Thyroid gland (tissue), 4 donors: ENCODE measurements at regions not wholly inside any gene's neighbourhood (a gene's known extent, or its start where the extent isn't known, plus 50 kb on each side); places are given as distances from the start of the nearest gene placed in this dataset.

Experiments
- DNase-seq, 2 donors: peaks; one replicate each; pipeline ENCODE4 v3.0.0-alpha.2; 2019
- H3K27ac ChIP-seq, 3 donors: fragments of 200-600 bp; sonication (generic); 1 replicate in 2 of 3; 2 replicates in 1 of 3; pipeline ENCODE4 v1.5.1; 2016 to 2019; ENCODE audit warnings: mild to moderate bottlenecking in 1 of 3, moderate library complexity in 1 of 3
- H3K27me3 ChIP-seq: fragments of 200-600 bp; sonication (generic); one replicate; pipeline ENCODE4 v1.5.1; 2019
- H3K36me3 ChIP-seq, 2 donors: fragments of 200-600 bp; sonication (generic); one replicate each; pipeline ENCODE4 v1.5.1; 2016 to 2019
- H3K4me1 ChIP-seq, 2 donors: fragments of 200-600 bp; sonication (generic); one replicate each; pipeline ENCODE4 v1.5.1; 2017 to 2019
- H3K4me3 ChIP-seq, 3 donors: fragments of 200-600 bp; sonication (generic); replicated peaks in 1 of 3; 1 replicate in 2 of 3; 2 replicates in 1 of 3; pipeline ENCODE4 v1.5.1; 2016; ENCODE audit warnings: mild to moderate bottlenecking in 1 of 3
- H3K9me3 ChIP-seq: fragments of 200-600 bp; sonication (generic); one replicate; pipeline ENCODE4 v1.5.1; 2017
- CTCF ChIP-seq, 6 experiments: fragments of 200-600 bp in 3 of 6; fragments of 450-650 bp in 3 of 6; sonication (generic) in 3 of 6; IDR thresholded peaks; one replicate each; pipeline ENCODE4 v1.5.1; 2016 to 2019; ENCODE audit warnings: antibody characterized with exemption in 6 of 6, mild to moderate bottlenecking in 2 of 6, inconsistent platforms in 1 of 6, moderate library complexity in 1 of 6
- POLR2A ChIP-seq, 2 donors: fragments of 450-650 bp; IDR thresholded peaks; one replicate each; pipeline ENCODE4 v1.6.1; 2017; ENCODE audit warnings: antibody characterized with exemption in 2 of 2, mild to moderate bottlenecking in 2 of 2, moderate library complexity in 1 of 2
- WGBS, 2 donors: methylation state at CpG; one replicate each; pipeline ENCODE4 v1.1.5; 2017; 5-methylcytosine and 5-hydroxymethylcytosine counted together
- intact Hi-C: fragments of 100-400 bp; cut with DNase I; formaldehyde crosslinking; loops from one replicate; pipeline ENCODE4 v1.15.1; 2023

- 71 to 77% methylated on average over 3 to 5 of the region's 5 CpGs for WGBS, 2 donors
- Histone ChIP-seq H3K27ac (no peak overlapping the region), H3K36me3 (no peaks in the 10 kb centered on the region), H3K9me3 (no peaks in the 10 kb centered on the region), H3K27me3 (no peaks in the 10 kb centered on the region), H3K4me3 (no peak overlapping the region), H3K4me1 (no peaks in the 10 kb centered on the region)
- TF ChIP-seq CTCF (IDR thresholded peaks at IDR 0.05) (no peak), POLR2A (IDR thresholded peaks at IDR 0.05) (no peak)
- intact Hi-C loops: no loop called here
- no peak for DNase-seq
Measured at GRCh38 chr3:127442506-127442905, 148.0 kb downstream of the TPRA1 start.

GRCh38 chr3:127441764-127442163 is 148.8 kb downstream of the TPRA1 start:
- Histone ChIP-seq H3K27me3 (no peaks in the 10 kb centered on the region), H3K27ac (no peak overlapping the region), H3K36me3 (no peaks in the 10 kb centered on the region), H3K4me3 (no peak overlapping the region), H3K9me3 (no peaks in the 10 kb centered on the region), H3K4me1 (no peaks in the 10 kb centered on the region)
- intact Hi-C loops: no loop called here
- TF ChIP-seq CTCF (IDR thresholded peaks at IDR 0.05): no peak
- no peak for TF ChIP-seq POLR2A (IDR thresholded peaks at IDR 0.05)
- no peak for DNase-seq
- 76 to 77% methylated on average over 9 of the region's 9 CpGs for WGBS, 2 donors

- DNase-seq: no peak
Measured at GRCh38 chr3:127440384-127440783, 150.1 kb downstream of the TPRA1 start.

GRCh38 chr3:127439621-127440020 is 150.9 kb downstream of the TPRA1 start:
- no peak overlapping the region for H3K4me3 ChIP-seq
- H3K4me1 ChIP-seq: no peaks in the 10 kb centered on the region
- 75 to 77% methylated on average over 5 of the region's 5 CpGs for WGBS, 2 donors
- TF ChIP-seq POLR2A (IDR thresholded peaks at IDR 0.05): no peak
- TF ChIP-seq CTCF (IDR thresholded peaks at IDR 0.05): no peak
- H3K36me3 ChIP-seq: no peaks in the 10 kb centered on the region
- H3K27ac ChIP-seq: no peak overlapping the region
- H3K9me3 ChIP-seq: no peaks in the 10 kb centered on the region
- intact Hi-C loops: no loop called here
- H3K27me3 ChIP-seq: no peaks in the 10 kb centered on the region
- DNase-seq: no peak

More at GRCh38 chr3:127440384-127440783, 150.1 kb downstream of the TPRA1 start:
- no peaks in the 10 kb centered on the region for H3K36me3 ChIP-seq
- no peaks in the 10 kb centered on the region for H3K27me3 ChIP-seq
- H3K4me1 ChIP-seq: no peaks in the 10 kb centered on the region
- H3K9me3 ChIP-seq: no peaks in the 10 kb centered on the region
- no peak for TF ChIP-seq POLR2A (IDR thresholded peaks at IDR 0.05)
- TF ChIP-seq CTCF (IDR thresholded peaks at IDR 0.05): no peak
- H3K27ac ChIP-seq: no peak overlapping the region
- WGBS, 2 donors: 94 to 96% methylated on average over 5 of the region's 5 CpGs
- intact Hi-C loops: no loop called here
- H3K4me3 ChIP-seq: no peak overlapping the region

- intact Hi-C loops: no loop called here
- Histone ChIP-seq H3K4me1 (no peaks in the 10 kb centered on the region), H3K27me3 (no peaks in the 10 kb centered on the region), H3K4me3 (no peak overlapping the region), H3K27ac (no peak overlapping the region), H3K9me3 (no peaks in the 10 kb centered on the region), H3K36me3 (no peaks in the 10 kb centered on the region)
- TF ChIP-seq POLR2A (IDR thresholded peaks at IDR 0.05) (no peak), CTCF (IDR thresholded peaks at IDR 0.05) (no peak)
- DNase-seq: no peak
- 91 to 95% methylated on average over 3 of the region's 3 CpGs for WGBS, 2 donors
Measured at GRCh38 chr3:127438951-127439350, 151.1 kb upstream of the PRR20G start.
